HT-29 (cell line): ENCODE measurements at regions not wholly inside any gene's neighbourhood (a gene's known extent, or its start where the extent isn't known, plus 50 kb on each side); places are given as distances from the start of the nearest gene placed in this dataset.
"Not testable (repeated sequence)": the region's sequence is repeated elsewhere in the genome, so short reads cannot be mapped to it uniquely, and the experiment has no call there.

ENCODE experiments used
- DNase-seq: peaks from one replicate; pipeline ENCODE4 v3.0.0-alpha.2; 2015; ENCODE audit warnings: low spot score

DNA sequence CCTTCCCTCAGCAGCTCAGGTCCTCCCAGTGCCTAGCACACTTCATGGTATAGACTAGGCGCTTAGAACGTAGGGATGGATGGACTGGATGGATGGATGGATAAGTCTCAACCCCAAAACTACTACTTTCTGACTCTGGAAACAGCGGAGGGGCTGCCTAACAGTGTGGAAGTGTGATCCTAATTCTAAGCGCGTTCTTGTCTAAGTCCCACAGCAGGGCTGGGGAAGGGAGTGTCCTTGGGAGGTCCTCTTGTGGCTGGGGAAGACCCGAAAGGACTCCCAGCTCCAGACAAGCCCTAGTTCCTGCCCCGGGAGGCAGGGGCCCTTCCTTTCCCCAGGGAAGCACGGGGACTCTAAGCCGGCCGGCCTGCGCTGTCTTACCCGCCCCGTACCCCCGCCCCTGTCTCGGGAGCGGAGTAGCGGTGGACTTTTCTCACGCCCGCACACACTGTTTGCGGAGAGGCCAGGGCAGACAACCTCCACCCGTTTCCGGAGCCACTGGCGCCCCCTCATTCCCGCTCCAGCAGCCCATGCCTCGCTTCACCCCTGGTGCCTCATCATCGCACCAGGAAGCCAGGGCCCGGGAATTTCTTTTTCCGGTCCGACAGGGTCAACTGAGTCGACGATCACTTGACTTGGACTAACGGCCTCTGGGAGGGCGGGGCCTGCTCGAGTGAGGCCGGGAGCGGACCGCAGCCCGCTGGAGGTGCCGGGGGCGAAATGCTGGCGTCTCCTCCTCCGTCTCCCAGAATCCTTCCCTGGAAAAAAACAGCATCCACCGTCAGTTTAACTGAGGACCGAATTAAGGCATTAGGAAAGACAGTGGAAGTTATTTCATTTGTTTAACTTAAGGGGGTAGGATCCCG lies 133.3 kb downstream of the TBC1D2B start:
- DNase-seq, result peak; percentile 61

DNA sequence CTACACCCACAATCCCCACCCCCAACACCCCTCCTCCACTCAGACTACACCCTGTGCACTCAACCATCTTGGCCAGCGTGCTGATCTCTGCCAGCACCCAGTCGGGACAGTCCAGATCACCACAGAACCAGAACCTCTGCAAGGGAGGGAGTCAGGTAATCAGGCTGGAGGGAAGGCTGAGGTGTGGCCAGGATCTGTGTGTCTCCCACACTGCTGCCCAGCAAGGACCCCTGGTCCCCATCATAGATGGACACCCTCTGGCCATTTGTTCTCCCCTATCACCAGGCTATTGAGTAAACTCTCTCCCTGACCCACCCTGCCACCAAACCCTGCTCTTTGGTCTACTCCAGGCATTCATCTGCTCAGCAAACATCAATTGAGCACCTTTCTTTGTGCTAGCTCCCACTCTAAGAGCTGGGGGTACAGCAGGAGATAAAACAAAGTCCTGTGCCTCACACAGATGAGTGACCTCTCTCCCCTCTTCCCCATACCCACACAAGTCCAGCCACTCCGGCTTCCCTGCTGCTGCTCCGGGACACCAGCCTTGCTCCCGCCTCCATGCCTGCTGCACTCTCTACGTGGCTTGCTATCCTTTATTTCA lies 134.8 kb downstream of the TBC1D2B start:
- no peak for DNase-seq

DNA sequence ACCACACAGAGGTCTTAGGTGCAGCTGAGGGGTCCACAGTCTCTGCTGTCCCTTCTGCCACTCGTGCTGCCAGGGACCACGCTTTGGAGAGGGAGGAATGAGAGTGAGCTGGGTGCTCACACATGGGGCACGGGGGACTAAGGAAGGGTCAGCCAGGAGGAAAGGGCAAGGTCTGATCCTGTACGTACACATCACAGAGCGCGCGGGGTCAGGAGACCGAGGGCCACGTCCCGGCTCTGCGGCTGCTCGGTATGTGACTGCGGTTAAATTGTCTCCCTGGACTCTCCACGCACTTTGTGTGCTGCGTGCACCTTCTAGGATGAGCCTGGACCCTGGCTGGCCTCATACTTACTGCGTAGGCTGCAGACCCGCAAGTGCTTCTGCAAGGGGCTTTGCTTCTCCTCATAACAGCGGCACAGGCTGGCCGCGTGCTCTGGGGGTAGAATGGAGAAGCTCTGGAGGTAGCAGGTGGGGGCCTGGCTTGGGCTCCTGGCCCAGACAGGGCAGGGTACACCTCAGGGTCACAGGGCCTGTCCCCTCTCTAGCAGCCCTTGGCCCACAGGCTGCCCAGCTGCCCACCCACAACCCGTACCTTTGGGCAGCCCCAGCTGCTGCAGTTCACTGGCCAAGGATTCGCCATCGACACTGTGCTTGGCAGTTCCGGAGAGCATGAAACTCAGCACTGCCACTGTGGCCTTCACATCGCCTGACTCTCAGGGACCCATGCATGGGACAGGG lies 136.3 kb downstream of the TBC1D2B start:
- not testable (repeated sequence) for DNase-seq

DNA sequence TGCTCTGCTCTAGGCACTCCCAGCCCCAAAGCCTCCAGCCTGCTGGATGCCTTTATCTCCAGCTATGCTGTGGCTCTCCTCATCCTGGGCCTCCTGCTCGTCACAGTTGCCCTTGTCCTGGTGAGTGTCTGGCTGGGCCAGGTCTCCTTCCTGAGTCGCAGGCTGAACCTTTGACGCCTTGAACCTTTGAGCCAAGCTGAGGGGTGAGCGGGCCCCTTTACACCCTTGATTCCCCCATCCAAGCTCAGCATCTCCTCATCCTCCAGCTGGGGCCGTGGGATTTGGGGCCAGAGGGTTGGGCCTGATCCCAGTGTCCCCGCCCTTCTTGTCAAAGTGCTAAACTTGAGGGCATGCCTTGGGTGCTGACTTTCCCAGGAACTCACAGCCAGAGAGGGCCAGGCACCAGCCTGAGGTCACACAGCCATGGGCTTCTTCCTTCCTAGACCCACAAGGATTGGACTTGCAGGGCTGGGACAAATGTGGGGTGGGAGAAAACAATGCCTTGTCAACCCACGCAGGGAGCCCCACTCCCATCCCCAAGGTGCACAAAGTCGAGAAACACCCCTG lies 137.0 kb downstream of the TBC1D2B start:
- no peak for DNase-seq

DNA sequence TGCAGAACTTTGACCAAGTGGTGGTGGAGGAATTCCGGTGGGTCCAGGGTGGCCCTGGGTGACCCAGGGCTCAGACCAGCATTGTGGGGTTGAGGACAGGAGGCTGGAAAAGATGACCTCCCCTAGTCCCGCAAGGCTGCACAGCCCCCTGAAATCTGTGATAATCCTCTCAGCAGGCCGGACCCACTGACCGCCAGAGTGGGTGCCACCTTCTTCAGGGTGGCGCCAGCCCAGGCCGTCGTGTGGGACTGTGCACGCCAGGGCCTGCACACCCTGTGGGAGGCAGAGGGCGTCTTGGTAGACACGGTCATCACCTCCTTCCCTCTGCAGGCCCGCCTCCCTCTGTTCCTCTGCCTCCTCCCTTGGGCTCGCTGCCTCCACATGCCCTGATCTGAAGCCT lies 137.7 kb downstream of the TBC1D2B start:
- no peak for DNase-seq

DNA sequence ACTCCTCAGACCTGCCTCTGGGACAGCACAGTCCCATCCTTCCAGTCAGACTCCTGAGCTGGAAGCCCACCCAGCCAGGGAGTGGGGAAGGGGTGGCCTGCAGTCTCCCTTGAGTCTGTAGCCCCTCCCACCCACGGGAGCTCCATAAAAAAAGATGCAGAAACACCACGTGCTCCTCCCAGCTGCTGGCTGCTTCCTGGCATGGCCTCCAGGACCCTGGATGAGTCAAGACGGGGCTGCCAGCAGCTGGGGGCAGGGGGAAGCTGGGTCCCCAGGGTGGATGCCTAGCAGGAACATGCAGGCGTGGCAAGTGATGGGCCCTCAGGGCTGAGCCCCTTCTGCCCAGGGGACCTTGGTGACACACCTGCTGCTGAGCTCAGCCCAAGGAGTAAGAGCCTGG lies 138.5 kb downstream of the TBC1D2B start:
- not testable (repeated sequence) for DNase-seq

DNA sequence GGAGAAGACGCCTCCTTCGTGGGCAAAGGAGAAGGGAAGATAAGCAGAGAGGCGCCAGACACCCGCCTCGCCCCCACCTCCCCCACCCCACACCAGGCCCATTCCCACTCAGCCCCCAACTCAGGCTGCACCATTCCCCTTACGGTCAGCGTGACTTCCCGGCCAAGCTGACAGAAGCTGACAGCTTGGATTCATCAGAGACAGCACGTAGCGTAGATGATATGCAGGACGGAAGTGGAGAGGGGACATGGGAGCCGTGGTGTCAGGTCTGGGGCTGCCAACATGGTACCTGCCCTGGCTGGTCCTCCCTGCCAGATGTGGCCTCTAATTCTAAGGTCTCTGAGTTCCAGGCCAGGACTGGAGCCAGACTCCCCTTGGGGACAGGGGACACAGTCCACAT lies 139.0 kb downstream of the TBC1D2B start:
- not testable (repeated sequence) for DNase-seq

DNA sequence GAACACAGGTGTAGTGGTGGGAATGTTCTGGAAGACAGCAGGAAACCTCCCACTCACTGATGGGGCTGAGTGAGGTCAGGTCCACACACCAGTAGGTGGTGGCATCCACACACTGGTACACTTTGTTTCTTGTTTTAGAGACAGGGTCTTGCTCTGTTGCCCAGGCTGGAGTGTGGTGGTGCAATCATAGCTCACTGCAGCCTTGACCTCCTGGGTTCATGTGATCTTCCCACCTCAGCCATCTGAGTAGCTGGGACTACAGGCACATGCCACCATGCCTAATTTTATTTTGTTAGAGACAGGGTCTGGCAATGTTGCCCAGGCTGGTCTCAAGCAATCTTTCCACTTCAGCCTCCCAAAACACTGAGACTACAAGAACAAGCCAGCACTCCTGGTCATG lies 140.9 kb downstream of the TBC1D2B start:
- DNase-seq, result not testable (repeated sequence)

DNA sequence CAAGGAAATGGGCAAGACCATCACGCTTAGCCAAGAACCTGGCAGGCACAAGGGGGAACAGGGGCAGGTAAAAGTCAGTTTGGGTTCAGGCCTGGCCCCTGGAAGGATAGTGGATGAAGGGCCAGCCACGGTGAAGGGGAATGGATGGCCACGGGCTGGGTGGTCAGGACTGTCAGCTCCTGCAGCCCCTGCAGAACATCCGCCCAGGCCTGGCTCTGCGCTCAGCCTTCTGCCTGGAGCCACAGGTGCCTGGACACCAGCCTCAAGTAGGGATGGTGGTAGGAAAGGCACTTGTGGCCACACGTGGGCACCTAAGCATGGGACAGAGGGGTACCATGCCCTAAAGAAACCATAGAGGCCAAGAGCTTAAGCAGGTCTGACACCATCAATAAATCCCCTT lies 143.0 kb downstream of the TBC1D2B start:
- not testable (repeated sequence) for DNase-seq

DNA sequence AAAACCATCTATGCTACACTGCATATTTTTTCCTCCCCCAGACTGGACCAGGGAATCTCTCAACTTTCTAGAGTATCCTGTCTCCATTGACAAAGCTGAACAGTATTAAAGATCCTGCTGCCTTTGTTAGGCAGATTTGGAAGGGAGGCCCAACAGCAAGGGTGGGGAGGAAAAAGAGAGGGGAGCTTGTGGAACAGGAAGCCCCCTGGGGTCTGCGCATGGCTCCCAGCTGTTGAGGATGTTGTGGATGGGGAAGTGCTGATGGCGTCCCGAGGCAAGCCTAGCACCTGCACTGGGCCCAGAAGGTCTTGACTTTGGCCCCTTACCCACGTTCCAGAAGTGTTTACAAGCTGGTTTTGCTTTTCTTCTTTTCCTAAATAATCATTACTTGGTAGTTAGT lies 146.6 kb downstream of the TBC1D2B start:
- DNase-seq, result not testable (repeated sequence)

DNA sequence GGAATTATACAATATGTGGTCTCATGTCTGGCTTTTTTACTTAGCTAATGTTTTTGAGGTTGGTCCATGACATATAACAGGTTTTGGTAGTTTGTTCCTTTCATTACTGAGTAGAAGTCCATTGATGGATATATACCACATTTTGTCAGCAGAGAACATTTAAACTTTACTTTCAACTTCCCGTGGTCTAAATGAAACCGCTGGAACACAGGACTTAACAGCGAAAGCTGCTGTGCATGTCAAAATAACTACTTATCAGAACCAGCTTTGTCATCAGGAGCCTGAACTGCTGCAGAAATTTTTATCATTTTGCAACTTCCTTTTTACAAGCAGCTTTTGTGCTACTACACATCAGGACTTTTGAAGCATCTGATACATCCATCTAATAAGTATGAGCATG lies 147.0 kb downstream of the TBC1D2B start:
- DNase-seq, result not testable (repeated sequence)

DNA sequence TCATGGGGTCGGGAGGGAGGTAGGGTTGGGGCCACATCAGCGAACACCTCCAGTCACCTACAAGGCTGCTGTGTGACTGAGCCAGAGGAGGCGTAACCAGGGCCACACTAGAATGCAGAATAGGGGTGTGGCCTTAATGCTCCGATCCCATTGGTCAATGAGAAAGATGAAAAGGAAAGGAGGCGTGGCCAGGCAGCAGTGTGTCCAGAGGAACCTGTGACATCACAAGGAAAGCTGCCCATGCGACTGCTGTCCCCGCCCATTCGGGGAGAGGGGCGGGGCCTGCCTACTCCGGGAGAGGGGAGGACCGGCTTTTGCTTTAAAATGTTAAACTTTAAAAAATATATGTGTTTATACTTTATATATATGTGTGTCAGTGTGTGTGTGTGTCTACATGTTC lies 150.7 kb downstream of the TBC1D2B start:
- peak; percentile 51 for DNase-seq

DNA sequence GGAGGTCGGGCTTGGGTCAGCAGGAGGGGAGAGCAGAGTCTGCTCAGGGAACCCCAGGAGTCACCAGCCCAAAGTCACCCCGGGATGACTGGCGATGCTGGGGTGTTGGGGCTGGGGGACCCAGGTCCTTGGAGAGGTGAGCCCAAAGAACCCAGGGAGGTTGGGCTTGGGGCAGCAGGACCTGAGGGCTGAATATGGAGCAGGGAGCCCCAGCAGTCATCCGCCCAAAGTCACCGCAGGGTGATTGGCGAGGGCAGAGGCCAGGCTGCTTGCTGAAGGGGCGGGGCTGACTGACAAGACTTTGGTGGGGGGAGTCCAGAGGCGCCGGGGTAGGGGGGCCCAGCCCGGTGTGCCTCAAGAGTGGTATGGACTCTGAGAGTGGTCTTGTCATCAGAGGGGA lies 151.2 kb downstream of the TBC1D2B start:
- DNase-seq, result not testable (repeated sequence)

DNA sequence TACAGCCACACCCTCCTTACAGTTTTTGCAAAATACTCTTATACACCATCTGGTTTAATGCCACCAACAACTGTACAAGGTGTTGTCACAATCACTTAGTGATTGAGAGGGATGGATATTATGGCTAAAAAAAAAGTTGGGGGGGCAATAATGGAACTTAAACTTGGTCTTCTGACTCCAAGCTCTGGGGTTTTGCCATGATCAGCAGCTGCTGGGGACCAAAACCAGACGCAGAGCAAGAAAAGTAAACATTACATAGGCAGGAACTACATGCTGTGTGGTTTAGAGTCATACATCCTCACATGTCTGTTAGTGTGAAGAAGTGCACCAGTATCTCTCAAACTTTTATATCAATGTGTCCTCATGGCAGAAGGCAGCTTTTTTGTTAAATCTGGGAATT lies 152.4 kb downstream of the TBC1D2B start:
- not testable (repeated sequence) for DNase-seq

DNA sequence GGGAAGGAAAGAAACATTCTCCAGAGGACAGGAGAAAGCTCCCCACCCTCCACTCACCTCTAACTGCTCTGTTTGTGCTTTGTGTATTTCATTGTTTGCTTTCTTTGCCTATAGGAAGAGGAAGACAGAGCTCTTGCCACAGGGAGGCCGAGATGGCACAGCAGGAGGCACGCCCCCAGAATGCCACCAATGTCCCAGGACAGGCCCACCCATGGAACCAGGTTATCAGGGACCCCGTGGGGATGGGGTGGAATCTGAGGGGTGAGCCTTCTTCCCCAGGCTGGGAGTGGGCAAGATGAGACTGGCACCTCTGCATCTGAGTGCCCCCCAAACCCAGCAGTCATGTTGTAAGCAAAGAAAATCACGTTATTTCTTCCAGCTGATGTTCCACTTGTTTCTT lies 155.8 kb downstream of the TBC1D2B start:
- no peak for DNase-seq

DNA sequence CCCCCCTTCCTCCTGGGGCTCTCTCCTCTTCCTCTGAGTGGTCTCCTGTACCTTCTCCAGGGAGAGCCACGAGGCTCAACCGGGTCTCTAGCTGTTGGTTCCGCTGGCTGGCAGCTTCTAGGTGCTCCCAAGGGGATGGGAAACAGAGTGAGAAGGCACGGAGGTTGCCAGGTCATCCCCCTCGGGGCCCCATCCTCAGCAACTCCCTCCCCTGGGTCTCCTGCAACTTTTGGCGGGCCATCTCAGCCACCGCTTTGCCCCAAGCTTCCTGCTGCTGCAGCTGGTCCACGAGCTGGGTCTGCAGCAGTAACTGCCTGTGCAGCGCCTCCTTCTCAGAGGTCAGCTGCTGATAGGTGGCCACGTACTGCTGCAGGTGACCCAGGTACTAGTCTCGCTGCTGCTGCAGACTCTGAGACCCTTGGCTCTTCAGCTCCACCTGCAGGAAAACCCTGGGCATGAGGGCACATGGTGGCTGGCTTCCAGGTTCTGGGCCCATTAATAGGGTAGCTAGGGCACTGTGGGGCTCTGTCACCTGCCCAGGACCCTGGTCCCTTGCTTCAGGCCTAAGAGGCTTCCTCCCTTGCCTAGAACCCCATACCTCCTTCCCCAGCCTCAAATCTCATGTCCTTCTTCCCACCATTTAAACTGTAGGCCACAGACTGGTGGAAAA lies 160.4 kb downstream of the TBC1D2B start:
- DNase-seq, result not testable (repeated sequence)

DNA sequence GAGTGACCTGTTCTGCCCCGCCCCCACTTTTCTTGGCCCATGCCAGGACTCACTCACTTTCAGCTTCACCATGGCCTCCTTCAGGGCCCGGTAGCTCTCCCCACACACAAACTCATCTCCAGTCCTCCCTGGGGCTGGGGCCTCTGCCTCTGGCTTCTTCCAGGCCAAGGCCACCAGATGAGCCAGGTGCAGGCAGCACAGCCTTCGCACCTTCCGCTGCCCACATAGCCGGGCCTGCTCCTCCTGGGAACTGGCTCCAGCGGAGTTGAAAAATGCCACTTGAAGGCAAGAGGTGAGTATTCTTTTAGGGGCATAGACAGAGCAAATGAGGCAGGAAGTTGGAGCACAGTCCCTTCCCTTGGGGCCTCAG lies 161.6 kb downstream of the TBC1D2B start:
- DNase-seq, result not testable (repeated sequence)

DNA sequence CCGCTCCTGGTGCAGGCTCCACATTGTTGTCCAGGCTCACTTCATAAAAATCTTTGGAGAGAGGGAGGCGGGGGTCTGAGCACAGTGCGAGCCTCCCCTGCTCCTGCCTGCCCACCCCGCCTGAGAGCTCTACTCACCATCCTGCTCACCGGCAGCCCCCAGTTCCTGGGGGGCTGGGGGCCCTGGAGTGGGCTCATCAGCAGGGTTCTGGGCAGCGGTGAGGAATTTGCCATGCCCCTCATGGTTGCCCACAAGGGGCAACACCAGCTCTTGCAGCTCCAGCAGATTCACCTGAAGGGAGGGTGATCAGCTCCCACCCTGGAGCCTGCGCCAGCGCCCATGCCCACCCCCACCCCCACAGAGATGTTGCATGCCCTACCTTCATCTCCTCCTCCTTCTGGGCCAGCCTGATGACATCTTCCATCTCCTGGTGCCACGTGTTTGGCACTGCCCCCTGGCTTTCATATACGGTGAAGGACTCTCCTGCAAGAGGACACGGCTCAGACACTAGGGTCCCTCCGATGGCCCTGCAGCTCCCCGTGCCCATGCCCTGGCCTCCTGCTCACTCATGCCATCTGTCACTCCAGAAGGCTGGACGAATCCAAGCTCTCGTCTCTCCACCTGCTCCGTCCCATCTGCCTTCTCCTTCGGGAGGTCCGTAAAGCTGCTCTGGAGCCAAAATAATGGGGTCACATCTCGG lies 162.1 kb downstream of the TBC1D2B start:
- no peak for DNase-seq

DNA sequence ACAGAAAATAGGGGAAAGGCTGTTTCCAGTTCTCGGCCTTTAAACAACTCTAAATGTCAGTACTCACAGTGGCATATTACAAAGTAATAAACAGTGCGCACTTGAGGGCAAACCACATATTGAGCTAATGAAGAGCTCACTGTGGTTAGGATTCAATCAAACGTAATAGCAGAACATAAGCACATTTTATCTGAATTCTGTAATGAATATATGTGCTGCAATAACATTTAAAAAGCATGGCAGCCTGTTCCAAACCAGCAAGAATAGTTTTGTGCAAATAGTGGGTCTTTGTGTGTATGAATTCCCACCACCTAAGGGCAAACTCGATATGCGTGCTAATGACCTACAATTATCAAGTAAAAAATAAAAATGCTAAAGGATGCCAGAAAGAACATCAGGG lies 163.0 kb downstream of the TBC1D2B start:
- not testable (repeated sequence) for DNase-seq

DNA sequence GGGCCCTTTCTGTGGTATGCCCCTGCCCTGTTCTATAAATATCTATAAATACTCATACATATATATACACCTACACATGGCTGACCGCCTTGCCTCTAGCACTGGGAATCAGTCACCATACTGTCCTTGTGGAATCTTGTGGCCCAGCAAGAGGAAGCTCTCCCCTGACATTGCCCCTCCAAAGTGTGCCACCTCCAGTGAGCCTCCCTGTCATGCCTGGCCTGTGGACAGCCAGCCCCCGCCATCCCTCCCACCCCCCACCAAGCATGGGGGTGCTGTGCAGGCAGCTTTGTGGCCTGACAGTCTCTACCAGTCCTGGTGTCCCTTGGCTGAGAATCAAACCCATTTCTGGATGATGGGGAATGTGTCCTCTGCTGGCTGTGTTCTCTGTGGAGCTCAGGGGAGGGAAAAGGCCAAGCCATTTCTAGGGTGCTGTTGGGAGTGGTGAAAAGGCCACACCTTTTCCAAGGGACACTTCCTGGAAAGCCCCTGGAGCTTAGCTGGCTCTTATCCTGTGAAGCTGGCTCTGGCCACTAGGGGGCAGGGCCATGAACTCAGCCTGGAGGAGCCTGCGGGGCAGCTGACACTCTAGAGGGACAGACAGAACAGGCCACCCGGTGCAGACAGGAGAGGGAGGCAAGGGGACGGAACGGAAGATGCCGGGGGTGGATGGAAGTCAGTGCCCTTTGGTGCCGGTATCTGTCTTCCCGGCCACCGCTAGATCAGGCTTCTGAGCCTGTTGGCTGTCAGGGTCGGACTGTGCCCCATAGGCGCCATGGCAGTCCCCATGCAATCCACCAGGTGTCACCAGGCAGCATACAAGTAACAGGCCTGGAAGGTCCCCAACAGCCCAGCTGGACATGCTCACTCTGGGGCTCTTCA lies 167.2 kb downstream of the TBC1D2B start:
- peak; percentile 94 for DNase-seq
